Epithelial cell of esophagus (primary cell): ENCODE measurements at regions not wholly inside any gene's neighbourhood (a gene's known extent, or its start where the extent isn't known, plus 50 kb on each side); places are given as distances from the start of the nearest gene placed in this dataset.

ENCODE experiments used
- DNase-seq: peaks from one replicate; pipeline ENCODE4 v3.0.0; 2010; ENCODE audit warnings: low read depth
- H3K4me3 ChIP-seq: 2 replicates; pipeline ENCODE4 v1.5.1; 2011; ENCODE audit warnings: mild to moderate bottlenecking, low read length, control low read depth
- TF ChIP-seq, protein P1 (sequence below): IDR thresholded peaks from 2 replicates; pipeline ENCODE4 v1.5.1; 2011; ENCODE audit warnings: low read depth, mild to moderate bottlenecking, low read length, control low read depth, inconsistent platforms; ENCODE audit not compliant: insufficient read depth; ENCODE audit errors: missing control alignments

GRCh38 chr2:121828281-121828731 is 72.9 kb downstream of the TSN start:
- DNase-seq: peak; percentile 24
- no peak overlapping the region for H3K4me3 ChIP-seq
- TF ChIP-seq, protein P1, sequence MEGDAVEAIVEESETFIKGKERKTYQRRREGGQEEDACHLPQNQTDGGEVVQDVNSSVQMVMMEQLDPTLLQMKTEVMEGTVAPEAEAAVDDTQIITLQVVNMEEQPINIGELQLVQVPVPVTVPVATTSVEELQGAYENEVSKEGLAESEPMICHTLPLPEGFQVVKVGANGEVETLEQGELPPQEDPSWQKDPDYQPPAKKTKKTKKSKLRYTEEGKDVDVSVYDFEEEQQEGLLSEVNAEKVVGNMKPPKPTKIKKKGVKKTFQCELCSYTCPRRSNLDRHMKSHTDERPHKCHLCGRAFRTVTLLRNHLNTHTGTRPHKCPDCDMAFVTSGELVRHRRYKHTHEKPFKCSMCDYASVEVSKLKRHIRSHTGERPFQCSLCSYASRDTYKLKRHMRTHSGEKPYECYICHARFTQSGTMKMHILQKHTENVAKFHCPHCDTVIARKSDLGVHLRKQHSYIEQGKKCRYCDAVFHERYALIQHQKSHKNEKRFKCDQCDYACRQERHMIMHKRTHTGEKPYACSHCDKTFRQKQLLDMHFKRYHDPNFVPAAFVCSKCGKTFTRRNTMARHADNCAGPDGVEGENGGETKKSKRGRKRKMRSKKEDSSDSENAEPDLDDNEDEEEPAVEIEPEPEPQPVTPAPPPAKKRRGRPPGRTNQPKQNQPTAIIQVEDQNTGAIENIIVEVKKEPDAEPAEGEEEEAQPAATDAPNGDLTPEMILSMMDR: no peak

DNA sequence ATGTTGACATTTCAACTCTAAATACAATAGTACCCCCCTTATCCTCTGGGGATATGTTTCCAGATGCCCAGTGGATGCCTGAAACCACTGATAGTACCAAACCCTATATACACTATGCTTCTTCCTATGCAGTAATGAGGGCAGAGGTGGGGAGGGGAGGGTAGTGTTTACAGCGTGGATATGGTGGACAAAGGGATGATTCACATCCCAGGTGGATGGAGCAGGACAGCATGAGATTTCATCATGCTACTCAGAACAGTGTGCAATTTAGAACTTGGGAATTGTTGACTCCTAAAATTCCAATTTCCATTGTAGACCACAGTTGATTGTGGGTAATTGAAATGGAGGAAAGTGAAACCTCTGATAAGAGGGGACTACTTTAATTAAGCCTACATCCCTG is 75.4 kb downstream of the TSN start:
- TF ChIP-seq, protein P1: no peak
- no peak overlapping the region for H3K4me3 ChIP-seq

DNA sequence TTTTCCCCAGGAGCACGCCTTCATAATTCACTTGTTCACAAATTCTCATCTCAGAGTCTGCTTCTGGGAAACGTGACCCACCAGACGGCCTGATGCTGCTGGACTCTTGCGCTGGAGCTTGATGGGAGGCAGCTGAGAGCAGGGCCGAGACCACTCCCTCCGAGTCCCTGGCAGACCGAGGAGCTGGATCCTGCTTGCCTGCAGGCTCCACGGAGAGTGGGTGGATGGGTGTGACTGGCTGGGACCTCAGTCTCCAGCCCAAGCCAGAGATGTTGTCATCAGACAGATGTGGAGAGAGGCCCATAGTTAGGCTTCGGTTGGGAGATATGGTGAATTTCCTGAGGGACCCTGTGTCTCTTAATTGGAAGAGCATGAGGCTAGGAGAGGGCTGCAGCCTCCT is 76.4 kb downstream of the TSN start:
- H3K4me3 ChIP-seq: no peak overlapping the region
- TF ChIP-seq, protein P1: no peak
- no peak for DNase-seq

More for the DNA sequence above, 75.4 kb downstream of the TSN start:
- peak; percentile 22 for DNase-seq

- DNase-seq: no peak
- H3K4me3 ChIP-seq: no peak overlapping the region
- TF ChIP-seq, protein P1: no peak
These were observed 77.2 kb downstream of the TSN start for GRCh38 chr2:121832412-121833357.

GRCh38 chr2:121833358-121833723 is 77.9 kb downstream of the TSN start:
- no peak for DNase-seq
- no peak overlapping the region for H3K4me3 ChIP-seq
- TF ChIP-seq, protein P1: no peak

- DNase-seq: no peak
- TF ChIP-seq, protein P1: no peak
- H3K4me3 ChIP-seq: no peak overlapping the region
These were observed 81.2 kb downstream of the TSN start for GRCh38 chr2:121836611-121837010.
